ENCODE measurements at regions not wholly inside any gene's neighbourhood (a gene's known extent, or its start where the extent isn't known, plus 50 kb on each side); places are given as distances from the start of the nearest gene placed in this dataset.

DNA sequence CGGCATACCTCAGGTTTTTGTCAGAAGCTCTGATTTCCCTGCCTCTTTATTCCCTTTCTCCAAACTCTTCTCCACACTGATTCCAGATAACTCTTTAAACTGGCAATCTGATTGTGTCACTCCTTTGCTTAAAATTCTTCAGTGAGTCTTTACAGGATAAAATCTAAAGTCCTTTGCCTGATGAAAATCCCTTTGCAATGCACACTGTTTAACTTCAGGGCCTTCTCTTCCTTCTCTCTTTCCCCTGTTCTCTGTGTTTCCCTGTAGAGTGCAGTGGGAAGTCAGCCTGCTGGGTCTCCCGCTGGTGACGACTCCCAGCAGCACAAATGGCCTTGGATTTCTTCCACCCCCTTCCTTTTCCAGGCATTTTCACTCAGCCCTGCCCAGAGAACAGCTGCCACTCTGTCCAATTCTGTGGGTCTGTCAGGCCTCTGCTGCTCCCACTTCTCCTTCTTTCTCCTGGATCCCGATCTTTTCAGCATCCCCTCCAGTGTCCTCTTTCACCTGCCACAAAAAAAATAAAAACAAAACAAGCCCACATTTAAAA, 189.9 kb upstream of the NWD2 start:
- DNase-seq (ENCODE audit: low read depth, low spot score), result no peak
- in situ Hi-C loops (cut with HindIII; ENCODE audit: low pct_unique_long_range_greater_than_20kb, low sequenced_read_pairs), result no loop called here

GRCh38 chr4:37058826-37059225, 185.7 kb upstream of the NWD2 start:
- DNase-seq (ENCODE audit: low read depth, low spot score), result no peak
- in situ Hi-C loops (cut with HindIII; ENCODE audit: low pct_unique_long_range_greater_than_20kb, low sequenced_read_pairs), result no loop called here

DNA sequence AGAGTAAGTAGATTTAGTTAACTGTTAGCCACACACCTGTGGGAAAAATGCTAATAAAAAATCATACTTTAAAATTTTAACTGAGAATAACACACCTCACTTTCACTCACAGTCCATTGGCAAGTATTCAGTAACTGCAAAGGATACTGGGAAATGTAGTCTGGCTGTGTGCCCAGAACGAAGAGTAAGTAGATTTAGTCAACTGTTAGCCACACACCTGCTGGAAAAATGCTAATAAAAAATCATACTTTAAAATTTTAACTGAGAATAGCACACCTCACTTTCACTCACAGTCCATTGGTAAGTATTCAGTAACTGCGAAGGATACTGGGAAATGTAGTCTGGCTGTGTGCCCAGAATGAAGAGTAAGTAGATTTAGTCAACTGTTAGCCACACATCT, 178.4 kb upstream of the NWD2 start:
- in situ Hi-C loops (cut with HindIII; ENCODE audit: low pct_unique_long_range_greater_than_20kb, low sequenced_read_pairs), result no loop called here
- DNase-seq (ENCODE audit: low read depth, low spot score), result no peak

GRCh38 chr4:37068580-37068979, 176.0 kb upstream of the NWD2 start:
- peak; percentile 63 for DNase-seq (ENCODE audit: low read depth, low spot score)
- in situ Hi-C loops (cut with HindIII; ENCODE audit: low pct_unique_long_range_greater_than_20kb, low sequenced_read_pairs), result no loop called here

- DNase-seq (ENCODE audit: low read depth, low spot score), result no peak
- in situ Hi-C loops (cut with HindIII; ENCODE audit: low pct_unique_long_range_greater_than_20kb, low sequenced_read_pairs), result no loop called here
Measured at GRCh38 chr4:37070041-37070440, 174.5 kb upstream of the NWD2 start.

- DNase-seq (ENCODE audit: low read depth, low spot score), result no peak
- in situ Hi-C loops (cut with HindIII; ENCODE audit: low pct_unique_long_range_greater_than_20kb, low sequenced_read_pairs), result no loop called here
Measured at GRCh38 chr4:37071576-37071975, 173.0 kb upstream of the NWD2 start.

- in situ Hi-C loops (cut with HindIII; ENCODE audit: low pct_unique_long_range_greater_than_20kb, low sequenced_read_pairs), result no loop called here
- DNase-seq (ENCODE audit: low read depth, low spot score), result peak; percentile 31
Measured at GRCh38 chr4:37073226-37073840, 171.2 kb upstream of the NWD2 start.

- no peak for DNase-seq (ENCODE audit: low read depth, low spot score)
- in situ Hi-C loops (cut with HindIII; ENCODE audit: low pct_unique_long_range_greater_than_20kb, low sequenced_read_pairs), result no loop called here
Measured at GRCh38 chr4:37082912-37083311, 161.6 kb upstream of the NWD2 start.

DNA sequence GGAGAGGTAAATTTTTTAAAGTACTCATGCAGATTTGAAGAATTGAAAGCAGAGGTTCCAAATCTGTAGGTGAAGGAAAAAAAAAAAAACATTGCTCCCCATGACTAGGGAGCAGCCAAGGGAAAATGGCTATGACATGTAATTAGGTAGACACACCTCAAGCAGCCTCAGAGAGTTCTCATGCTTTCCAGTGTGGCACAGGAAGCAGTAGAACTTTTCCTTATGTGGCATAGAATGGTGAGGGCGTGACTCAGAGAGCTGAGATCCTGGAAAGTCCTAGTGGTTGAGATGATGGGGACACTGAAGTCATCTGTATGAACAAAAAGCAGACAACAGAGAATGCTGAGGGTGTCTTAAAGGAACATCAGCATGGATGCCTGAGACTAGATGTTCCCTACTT, 148.6 kb upstream of the NWD2 start:
- DNase-seq (ENCODE audit: low read depth, low spot score), result no peak
- in situ Hi-C loops (cut with HindIII; ENCODE audit: low pct_unique_long_range_greater_than_20kb, low sequenced_read_pairs), result no loop called here

DNA sequence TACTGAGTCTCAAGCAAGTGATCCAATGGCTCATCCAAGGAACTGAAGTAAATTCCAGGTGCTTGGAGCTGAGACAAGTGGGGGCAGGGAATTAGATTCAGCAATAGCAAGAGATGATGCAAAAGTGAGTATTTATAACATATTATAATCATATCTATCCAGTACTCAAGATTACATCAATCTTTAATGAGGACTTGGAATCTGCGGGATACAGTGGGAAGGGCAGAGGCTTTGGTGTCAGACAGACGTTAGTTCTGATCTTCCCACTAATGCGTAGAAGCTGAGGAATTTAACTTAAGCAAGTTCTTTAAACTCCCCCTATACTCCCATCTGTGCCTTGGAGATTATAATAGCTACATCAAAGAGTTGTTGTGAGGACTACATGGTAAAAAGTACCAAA, 143.4 kb upstream of the NWD2 start:
- no peak for DNase-seq (ENCODE audit: low read depth, low spot score)
- in situ Hi-C loops (cut with HindIII; ENCODE audit: low pct_unique_long_range_greater_than_20kb, low sequenced_read_pairs), result no loop called here

DNA sequence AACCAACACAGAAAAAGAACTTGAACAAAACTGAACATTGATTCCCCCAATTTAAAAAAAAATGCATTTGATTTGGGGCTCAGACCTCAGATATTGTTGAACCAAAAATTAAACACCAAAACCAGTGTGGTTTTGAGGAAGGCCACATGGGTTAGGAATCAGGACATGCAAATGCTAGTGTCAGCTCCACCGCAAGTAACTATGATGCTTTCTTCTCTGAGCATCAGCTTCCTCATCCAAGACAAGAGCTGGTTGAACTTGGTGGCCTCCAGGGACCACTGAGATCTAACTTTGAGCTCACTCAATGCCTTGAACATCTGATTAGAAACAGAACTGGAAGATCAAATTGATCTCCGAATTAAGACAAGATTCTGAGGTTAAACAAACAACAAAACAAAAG, 142.9 kb upstream of the NWD2 start:
- no peak for DNase-seq (ENCODE audit: low read depth, low spot score)
- in situ Hi-C loops (cut with HindIII; ENCODE audit: low pct_unique_long_range_greater_than_20kb, low sequenced_read_pairs), result no loop called here

DNA sequence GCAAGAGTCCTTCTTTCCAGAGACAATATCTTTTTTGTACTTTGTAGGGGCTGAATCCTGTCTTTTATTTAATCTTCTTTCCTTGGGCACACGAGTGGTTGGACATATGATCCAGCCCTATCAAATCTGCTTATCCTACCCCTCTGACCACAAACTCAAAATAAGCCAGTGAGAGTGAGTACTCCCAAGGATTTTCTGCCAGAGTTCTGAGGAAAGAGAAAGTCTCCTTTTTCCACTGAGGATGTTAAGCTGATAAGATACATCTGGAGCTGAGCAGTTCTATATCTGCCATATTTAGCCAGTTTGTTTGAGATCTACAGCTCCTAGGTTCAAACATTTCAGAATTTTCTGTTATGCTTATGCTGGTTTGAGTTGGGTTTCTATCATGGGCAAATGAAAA, 134.8 kb upstream of the NWD2 start:
- no peak for DNase-seq (ENCODE audit: low read depth, low spot score)
- in situ Hi-C loops (cut with HindIII; ENCODE audit: low pct_unique_long_range_greater_than_20kb, low sequenced_read_pairs), result no loop called here

- in situ Hi-C loops (cut with HindIII; ENCODE audit: low pct_unique_long_range_greater_than_20kb, low sequenced_read_pairs), result no loop called here
- no peak for DNase-seq (ENCODE audit: low read depth, low spot score)
Measured at GRCh38 chr4:37124800-37125199, 119.7 kb upstream of the NWD2 start.

- in situ Hi-C loops (cut with HindIII; ENCODE audit: low pct_unique_long_range_greater_than_20kb, low sequenced_read_pairs), result no loop called here
- no peak for DNase-seq (ENCODE audit: low read depth, low spot score)
Measured at GRCh38 chr4:37126051-37126450, 118.5 kb upstream of the NWD2 start.

DNA sequence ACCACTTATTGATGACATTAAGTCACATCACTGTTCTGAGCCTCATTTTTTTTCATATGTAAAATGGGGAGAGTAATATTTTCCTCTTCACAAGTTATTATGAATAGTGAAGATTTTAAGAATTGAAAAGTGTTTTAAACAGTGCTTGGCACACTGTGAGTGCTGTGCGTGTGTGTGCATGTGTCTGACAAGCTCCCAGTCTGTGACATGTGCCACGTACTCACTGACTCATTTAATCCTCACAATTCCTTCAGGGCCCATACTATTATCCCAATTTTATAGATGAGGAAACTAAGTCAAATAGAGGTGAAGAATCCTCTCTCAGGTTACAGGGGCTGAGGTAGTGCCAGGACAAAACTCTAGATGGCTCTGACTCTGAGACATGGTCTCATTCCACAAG, 114.1 kb upstream of the NWD2 start:
- no peak for DNase-seq (ENCODE audit: low read depth, low spot score)
- in situ Hi-C loops (cut with HindIII; ENCODE audit: low pct_unique_long_range_greater_than_20kb, low sequenced_read_pairs), result no loop called here

DNA sequence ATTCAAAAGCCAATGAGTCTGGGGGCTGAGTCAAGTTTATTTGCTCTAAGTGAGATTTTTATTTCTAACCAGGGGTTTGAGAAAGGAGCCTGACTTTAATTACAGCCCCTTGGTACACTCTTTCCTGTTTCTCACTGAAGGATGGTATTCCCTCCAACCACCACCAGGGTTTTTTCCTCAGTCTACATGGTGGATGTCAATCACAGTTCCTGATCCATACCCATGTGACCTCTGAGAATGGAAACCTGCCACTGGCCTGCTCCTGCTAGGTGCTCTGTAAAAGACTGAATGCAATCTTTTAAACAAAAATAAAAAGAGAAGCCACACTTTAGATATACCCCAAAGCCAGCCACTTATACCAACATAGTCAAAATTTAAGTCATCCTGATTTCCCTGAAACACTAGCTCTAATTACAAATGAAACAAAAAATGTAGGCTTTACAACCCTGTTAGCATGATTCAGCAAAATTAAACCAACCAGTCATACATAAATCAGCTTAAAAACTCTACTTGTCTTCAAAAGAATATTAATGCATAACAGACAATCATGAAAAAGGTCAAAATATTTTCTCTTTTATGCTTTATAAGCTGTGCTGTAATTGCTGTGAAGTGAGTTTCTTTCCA, 112.1 kb upstream of the NWD2 start:
- in situ Hi-C loops (cut with HindIII; ENCODE audit: low pct_unique_long_range_greater_than_20kb, low sequenced_read_pairs), result no loop called here
- DNase-seq (ENCODE audit: low read depth, low spot score), result peak; percentile 20

DNA sequence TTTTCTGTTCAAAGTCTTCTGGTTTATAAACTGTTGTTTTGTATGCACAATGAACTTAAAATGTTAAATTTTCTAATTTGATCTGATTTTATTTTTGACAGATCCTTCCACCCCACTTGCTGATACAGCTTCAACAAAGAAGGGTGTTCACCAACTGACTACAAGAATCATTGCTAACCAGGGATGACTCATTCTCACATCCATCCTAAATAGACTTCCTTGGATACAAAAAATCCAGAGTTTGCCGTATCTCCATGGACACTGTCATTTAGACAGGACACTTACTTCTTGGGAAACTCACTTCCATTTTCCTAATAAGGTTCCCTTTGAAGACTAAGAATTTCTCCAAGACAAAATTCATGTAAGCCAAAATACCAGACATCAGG, 111.6 kb upstream of the NWD2 start:
- in situ Hi-C loops (cut with HindIII; ENCODE audit: low pct_unique_long_range_greater_than_20kb, low sequenced_read_pairs), result no loop called here
- DNase-seq (ENCODE audit: low read depth, low spot score), result no peak

GRCh38 chr4:37138019-37138653, 106.4 kb upstream of the NWD2 start:
- in situ Hi-C loops (cut with HindIII; ENCODE audit: low pct_unique_long_range_greater_than_20kb, low sequenced_read_pairs), result no loop called here
- no peak for DNase-seq (ENCODE audit: low read depth, low spot score)

GRCh38 chr4:37138789-37139188, 105.8 kb upstream of the NWD2 start:
- DNase-seq (ENCODE audit: low read depth, low spot score), result no peak
- in situ Hi-C loops (cut with HindIII; ENCODE audit: low pct_unique_long_range_greater_than_20kb, low sequenced_read_pairs), result no loop called here

All from SK-MEL-5 (cell line).